ENCODE measurements at regions not wholly inside any gene's neighbourhood (a gene's known extent, or its start where the extent isn't known, plus 50 kb on each side); places are given as distances from the start of the nearest gene placed in this dataset.

- no peak for DNase-seq (ENCODE audit: low read depth)
- H3K4me3 ChIP-seq (ENCODE audit: low read depth, low read length) = no peak overlapping the region
- no peak for TF ChIP-seq CTCF (IDR thresholded peaks at IDR 0.05; ENCODE audit: control insufficient read depth, extremely low read depth, insufficient read depth)
These were observed 165.4 kb upstream of the KCNK2 start for GRCh38 chr1:214917081-214917635.

GRCh38 chr1:214918745-214919144, 163.8 kb upstream of the KCNK2 start:
- TF ChIP-seq CTCF (IDR thresholded peaks at IDR 0.05; ENCODE audit: control insufficient read depth, extremely low read depth, insufficient read depth) = no peak
- no peak overlapping the region for H3K4me3 ChIP-seq (ENCODE audit: low read depth, low read length)
- no peak for DNase-seq (ENCODE audit: low read depth)

GRCh38 chr1:214920337-214920736, 162.2 kb upstream of the KCNK2 start:
- H3K4me3 ChIP-seq (ENCODE audit: low read depth, low read length) = no peak overlapping the region
- TF ChIP-seq CTCF (IDR thresholded peaks at IDR 0.05; ENCODE audit: control insufficient read depth, extremely low read depth, insufficient read depth) = no peak
- no peak for DNase-seq (ENCODE audit: low read depth)

GRCh38 chr1:214923278-214923915, 159.1 kb upstream of the KCNK2 start:
- TF ChIP-seq CTCF (IDR thresholded peaks at IDR 0.05; ENCODE audit: control insufficient read depth, extremely low read depth, insufficient read depth) = no peak
- H3K4me3 ChIP-seq (ENCODE audit: low read depth, low read length) = no peak overlapping the region
- no peak for DNase-seq (ENCODE audit: low read depth)

GRCh38 chr1:214927796-214928195, 154.7 kb upstream of the KCNK2 start:
- H3K4me3 ChIP-seq (ENCODE audit: low read depth, low read length) = no peak overlapping the region
- DNase-seq (ENCODE audit: low read depth) = no peak
- TF ChIP-seq CTCF (IDR thresholded peaks at IDR 0.05; ENCODE audit: control insufficient read depth, extremely low read depth, insufficient read depth) = no peak

GRCh38 chr1:214928574-214928973, 154.0 kb upstream of the KCNK2 start:
- no peak overlapping the region for H3K4me3 ChIP-seq (ENCODE audit: low read depth, low read length)
- DNase-seq (ENCODE audit: low read depth) = no peak
- no peak for TF ChIP-seq CTCF (IDR thresholded peaks at IDR 0.05; ENCODE audit: control insufficient read depth, extremely low read depth, insufficient read depth)

- DNase-seq (ENCODE audit: low read depth) = no peak
- no peak for TF ChIP-seq CTCF (IDR thresholded peaks at IDR 0.05; ENCODE audit: control insufficient read depth, extremely low read depth, insufficient read depth)
- H3K4me3 ChIP-seq (ENCODE audit: low read depth, low read length) = no peak overlapping the region
These were observed 149.2 kb upstream of the KCNK2 start for GRCh38 chr1:214933375-214933774.
